ENCODE measurements at regions not wholly inside any gene's neighbourhood (a gene's known extent, or its start where the extent isn't known, plus 50 kb on each side); places are given as distances from the start of the nearest gene placed in this dataset.

DNA sequence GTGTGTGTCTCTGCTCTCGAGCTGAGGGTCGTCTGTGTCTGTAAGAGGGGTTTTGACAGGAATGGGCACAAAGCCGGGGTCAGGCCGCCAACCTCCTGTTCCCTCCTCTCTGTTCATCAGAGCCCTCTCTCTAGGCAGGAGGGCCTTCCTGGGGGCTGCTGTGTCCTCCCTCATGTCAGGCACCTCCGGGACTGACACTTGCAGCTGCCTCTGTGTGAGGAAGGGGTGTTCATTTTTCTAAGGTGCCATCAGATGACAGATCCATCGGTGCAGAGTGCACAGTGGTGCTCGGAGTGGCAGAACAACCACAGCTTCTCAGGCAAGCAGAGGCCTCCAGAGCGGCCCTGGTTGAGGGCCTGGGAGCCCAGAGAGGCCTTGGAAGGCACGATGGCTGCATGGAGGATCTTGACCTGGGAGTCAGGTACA lies 265.4 kb upstream of the B3GAT1 start:
- no peak for DNase-seq

DNA sequence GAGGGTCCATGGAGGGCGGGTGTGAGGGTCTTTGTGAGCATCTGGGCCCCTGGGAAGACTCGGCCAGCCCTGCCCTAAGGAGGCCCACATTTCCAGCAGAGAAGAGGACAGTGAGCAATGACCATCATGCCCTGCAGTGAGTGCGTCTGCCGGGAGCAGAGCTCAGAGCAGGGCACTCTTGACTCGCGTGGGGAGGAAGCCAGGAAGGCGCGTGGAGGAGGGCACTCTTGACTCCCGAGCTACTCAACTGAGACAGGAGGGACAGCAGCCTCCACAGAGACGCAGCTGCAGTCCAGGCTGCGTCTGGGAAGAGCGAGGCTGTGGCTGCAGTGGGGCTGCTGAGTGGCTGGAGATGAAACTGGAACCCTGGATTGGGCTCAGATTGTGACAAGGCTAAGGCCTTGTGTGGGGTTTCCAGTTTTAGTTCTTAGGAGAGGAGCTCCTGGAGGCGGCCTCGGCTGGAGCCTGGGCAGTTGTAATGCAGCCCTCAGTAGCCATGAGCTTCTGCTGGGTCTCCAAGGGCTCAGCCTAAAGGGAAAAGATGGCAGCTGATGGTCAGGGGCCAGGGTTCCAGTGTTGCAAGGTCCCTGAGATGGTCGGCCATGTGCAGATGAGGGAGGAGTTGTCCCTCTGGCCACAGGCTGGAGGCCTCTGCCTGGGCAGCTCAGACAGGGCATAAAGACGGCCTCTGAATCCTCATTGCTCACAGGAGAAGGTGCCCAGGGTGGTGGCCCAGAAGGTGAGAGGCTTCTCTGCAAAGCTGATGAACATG lies 264.7 kb upstream of the B3GAT1 start:
- no peak for DNase-seq

DNA sequence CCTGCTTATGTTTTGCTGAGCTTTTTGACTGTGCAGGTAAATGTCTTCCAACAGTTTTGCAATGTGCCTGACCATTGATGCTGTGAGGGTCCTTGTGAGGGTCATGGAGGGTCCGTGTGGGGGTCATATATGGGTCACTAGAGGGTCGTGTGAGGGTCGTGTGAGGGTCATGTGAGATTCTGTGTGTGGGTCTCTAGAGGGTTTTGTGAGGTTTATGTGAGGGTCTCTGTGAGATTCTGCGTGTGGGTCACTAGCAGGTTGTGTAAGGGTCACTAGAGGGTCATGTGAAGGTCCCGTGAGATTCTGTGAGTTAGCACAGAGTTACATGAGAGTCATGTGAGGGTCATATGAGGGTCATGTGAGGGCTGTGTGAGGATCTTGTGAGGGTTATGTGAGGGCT lies 263.9 kb upstream of the B3GAT1 start:
- no peak for DNase-seq

DNA sequence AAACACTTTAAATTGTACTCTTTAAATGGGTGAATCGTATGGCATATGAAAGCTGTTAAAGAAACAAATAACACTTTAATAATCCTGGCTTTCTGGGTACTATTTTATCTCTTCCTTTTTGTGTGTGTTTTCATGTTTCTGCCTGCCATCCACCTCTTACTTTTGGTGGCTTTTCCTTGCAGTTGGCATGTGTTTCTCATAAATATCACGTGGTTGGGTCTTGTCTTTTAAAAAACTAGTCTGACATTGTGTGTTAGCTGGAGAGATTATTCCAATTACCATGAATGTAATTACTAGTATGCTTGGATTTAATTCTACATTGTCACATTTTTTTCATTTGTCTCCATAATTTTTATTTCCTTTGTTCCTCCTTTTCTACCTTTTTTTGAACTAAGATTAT lies 262.9 kb upstream of the B3GAT1 start:
- no peak for DNase-seq

DNA sequence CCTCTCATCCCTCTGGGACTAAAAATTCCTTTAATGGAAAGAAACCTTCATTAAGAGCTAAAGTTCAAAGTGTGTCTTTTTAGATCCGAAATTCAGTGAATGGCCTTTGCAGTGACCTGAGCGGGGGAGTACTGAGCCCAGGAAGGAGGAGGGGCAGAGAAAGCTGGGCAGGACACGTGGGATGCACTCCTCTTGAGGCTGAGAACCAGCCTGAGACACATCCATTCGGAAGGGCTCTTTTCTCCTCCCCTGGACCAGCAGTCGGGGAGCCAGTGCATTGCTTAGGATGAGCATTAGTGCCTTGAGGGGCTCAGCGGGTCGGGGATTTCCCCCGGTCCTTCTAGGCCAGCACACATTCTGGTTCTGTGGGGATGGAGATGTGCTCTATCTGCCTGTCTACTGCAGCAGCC lies 258.9 kb upstream of the B3GAT1 start:
- no peak for DNase-seq

DNA sequence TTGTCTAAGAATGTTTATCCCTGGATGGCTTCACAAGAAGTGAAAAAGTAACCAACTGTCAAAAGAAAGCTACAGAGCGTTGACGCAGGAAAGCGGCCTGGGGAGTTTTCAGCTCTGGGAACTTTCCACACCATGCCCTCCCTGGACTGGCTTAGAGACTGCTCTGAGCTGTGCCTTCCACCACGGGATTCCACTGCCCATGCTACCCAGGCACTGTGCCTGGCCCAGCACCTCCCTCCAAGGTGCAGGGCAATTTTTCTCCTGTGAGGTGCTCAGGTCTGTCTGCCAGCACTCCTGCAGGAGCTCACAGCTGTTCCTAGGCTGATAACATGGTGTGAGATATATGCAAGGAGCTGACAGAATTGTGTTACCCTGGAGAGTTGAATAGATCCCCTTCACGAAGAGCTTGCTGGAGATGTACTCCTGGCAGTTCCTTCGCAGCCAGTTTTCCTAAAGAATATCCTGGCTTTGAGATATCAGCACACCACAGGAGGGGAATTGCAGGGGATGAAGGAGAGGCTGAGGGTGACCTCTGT lies 258.3 kb upstream of the B3GAT1 start:
- no peak for DNase-seq

DNA sequence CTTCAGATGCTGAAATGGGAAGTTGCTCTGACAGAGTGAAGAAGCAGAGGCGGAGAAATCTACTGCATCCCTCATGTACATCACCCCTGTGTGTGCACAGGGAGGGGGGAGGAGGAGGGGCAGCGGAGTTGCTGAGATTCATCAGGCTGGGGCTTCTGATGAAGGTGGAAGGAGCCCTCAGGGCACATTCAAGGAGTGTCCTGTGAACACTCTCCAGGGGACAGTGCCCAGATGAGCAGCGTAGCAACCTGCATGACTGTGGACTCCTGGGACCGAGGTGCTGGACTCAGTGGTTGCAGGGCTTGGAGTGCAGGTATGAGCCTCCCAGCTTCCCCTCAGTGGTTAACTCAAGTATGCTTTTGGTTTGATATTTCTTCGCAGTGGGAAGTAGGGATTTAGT lies 257.8 kb upstream of the B3GAT1 start:
- DNase-seq, result no peak

DNA sequence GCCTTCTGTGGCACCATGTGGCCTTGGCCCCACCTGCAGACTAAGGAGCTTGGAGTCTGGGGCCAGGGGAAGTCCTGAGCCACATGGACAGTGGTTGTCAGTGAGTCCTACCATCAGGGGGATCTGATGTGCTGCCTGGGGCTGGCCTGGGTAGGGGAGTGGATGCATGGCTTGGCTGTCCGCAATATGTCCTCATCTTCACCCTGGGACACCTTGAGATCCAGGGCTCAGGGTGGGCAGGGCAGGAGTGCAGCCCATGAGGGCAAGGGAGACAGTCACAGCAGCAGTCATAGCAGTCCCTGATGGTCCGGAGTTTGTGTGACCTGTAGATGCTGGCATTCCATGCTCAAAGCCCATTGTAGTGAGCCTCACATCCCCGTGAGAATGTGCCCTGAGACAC lies 256.8 kb upstream of the B3GAT1 start:
- DNase-seq, result no peak

DNA sequence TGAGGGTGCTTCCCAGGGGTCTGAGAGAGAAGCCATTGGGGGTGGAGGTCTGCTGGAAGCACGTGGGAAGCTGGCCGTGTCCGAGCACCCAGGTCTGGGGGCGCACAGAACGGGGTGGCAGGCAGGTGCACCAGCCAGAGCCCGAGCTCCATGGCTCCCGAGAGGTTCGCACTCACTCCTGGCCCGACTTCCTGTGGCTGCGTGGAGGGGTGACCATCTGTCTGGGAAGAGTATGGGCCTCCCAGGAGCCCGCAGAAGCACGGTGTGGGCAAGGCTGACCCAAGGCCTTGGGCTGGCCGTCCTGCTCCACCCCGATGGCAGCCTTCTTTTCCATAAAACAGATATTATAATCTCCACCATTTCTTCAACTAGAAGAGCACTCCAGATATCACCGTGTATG lies 256.0 kb upstream of the B3GAT1 start:
- no peak for DNase-seq

DNA sequence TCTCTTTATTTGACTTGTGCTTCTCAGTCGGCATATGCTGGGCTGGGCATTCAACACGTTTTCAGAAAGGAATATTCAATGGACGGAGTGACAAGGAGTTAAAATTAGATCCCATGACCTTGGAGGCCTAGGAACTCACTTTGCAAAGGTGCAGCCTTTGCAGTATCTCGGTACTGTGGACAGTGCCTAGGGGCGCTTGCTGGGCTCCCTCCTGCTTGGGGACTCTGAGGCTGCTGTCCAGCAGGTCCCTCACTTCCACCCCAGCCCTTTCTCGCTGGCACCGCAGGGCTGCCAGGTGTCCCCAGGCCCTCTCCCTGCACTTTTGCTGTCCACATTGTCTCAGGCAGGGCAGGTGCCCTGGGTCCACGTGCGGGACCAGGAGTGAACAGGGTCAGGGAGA lies 255.5 kb upstream of the B3GAT1 start:
- DNase-seq, result no peak

DNA sequence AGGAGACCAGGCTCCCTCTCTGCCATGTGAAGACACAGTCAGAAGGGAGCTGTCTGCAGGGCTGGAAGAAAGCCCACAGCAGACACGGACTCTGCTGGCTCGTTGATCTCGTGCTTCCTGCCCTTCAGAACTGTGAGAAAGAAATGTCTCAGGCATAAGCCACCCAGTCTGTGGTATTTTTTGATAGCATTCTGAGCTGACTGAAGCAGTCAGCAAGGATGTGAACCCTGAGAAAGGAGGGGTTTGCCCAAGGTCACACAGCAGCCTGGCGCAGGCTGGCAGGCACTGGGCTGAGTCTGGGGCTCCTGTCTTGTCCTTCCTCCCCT lies 255.1 kb upstream of the B3GAT1 start:
- no peak for DNase-seq

DNA sequence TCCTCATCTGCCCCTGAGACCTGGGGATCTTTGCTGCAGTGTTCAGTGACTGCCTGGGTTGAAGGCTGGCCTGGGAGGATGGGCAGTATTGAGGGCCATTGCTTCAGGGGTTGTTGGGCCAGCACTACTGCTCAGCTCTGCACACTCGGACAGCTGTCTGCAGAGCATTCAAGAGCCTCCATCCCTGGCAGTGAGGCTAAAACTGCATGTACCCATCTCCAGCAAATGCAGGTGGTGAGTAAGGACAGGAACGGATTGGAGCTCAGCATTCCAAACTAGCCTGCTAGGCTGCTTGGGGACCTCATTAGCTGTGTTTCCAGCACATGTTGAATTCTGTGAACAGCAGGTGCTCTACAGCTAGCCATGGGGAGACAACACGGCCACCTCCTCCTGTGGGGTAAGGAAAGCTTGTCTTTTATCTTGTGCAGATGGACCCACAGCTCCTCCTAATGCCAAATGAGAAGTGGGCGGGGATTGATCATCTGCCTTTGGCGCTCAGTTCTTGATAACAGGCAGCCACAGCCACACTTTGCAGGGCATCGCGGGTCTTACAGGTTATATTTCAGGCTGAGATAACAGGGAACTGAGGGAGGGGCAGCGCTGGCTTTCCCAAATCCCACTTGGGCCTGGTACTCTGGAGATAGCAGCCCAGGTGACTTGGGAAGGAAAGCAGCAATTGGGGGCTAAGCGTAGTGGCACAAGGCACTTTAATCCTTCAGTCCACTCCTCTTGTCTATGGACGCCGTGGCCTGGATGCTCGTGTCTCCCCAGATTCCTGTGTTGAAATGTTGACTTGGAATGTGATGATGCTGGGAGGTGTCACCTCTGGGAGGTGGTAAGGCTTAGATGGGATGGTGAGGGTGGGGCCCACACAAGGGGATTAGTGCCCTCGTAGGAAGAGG lies 254.5 kb upstream of the B3GAT1 start:
- DNase-seq, result no peak

DNA sequence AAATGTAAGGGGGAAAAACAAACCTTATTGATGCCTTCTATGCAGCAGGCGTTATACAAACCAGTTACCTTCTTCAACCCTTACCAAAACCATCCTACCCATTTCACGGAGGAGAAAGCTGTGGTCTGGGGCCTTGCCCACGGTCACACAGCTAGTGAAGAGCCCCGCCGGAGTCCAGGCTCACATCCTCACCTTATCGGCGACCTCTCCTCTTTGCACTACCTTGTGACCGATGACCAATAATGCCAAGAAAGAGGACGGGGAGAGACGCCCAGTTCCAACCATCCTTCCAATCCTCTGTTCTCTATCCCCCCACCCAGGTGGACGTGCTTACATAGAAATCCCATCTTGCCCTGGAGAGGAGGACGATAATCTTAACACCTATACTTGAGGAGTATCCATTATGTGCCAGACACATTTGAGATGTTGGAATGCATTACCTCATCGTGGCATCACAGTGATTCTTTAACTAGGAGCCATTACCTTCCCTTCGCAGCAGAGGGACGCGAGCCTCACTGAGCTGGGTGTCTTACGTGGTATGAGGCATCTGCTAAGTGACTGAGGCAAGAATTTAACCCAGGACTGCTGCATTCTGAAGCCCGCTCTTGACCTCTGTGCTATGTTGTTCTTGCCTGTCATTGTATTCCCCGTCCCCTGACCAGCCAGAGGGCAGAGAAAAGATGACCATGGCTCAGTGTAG lies 253.7 kb upstream of the B3GAT1 start:
- DNase-seq, result no peak

DNA sequence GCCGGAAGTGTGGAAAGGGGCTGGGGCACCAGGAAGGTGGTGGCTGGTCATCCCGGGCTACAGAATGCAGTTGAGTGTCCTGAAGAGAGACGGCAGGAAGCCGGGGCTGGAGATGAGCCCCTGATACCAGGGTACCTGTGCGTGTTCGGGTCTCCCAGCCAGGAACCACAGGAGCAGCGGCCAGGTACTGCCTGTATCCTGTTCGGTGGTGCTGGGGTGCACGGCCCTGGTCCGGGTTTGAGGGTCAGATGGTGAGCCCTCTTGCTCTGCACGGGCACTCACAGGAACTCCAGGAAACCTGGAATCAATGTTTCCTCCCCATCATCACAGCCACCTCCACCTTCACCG lies 253.1 kb upstream of the B3GAT1 start:
- no peak for DNase-seq

DNA sequence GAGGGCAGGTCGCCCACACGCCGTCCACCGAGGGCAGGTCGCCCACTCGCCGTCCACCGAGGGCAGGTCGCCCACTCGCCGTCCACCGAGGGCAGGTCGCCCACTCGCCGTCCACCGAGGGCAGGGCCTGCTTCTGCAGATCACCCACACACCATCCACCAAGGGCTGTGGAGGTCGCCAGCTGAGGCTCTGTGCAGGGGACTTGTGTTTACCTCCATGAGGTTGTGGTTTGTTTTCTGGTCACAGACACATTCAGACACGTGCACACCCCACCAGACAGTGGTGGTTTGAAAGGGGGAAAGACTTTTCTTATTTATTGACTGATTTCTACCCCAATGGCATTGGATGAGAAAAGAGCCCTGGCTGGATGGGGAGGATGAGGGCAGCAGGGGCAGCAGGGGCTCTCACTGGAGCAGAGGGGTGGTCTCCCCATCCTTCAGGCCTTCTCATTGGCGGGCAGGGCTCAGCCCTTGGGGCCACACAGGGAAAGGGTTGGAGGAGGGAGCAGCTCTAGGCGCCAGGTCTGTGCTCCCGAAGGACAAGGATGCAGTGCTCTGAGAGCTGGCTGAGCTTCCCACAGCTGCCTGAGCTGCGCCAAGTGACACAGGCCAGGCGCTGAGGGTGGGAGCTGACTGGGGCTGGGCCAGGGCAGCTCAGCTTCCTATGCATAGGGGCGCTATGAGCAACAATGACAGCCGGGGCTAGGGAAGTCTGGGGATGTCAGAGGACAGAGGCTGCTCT lies 252.6 kb upstream of the B3GAT1 start:
- DNase-seq, result no peak

DNA sequence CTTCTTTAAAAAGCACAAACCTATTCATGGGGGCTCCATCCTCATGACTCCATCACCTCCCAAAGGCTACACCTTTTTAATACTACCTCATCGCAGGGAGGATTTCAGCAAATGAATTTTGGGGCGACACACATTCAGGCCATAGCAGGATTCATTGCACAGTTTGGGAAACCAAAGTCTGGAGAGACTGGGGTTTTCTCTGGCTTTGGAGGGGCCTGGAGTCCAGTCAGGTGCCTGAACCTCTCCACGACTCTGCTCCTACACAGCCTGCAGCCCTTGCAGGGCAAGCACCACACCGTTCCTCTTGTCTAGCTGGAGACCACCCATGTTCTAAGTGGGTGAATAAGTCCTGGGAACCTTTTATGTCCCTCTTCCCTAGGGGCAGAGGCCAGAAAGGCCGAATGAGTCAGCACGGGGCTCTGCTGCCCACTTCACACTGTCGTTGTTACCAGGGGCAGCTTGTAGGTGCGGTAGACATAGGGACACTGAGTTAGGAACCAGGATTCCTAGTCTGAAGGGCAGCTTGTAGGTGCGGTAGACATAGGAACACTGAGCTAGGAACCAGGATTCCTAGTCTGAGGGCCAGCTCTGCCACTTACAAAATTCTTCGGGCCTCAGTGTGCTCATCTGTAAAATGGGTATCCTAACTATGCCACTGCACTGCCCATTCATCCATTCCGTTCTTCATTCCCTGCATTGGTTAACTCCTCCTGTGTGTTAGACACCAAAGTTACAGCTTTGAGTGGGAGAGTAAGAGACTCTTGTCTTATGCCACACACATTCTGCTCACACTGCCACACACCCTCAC lies 251.7 kb upstream of the B3GAT1 start:
- no peak for DNase-seq

DNA sequence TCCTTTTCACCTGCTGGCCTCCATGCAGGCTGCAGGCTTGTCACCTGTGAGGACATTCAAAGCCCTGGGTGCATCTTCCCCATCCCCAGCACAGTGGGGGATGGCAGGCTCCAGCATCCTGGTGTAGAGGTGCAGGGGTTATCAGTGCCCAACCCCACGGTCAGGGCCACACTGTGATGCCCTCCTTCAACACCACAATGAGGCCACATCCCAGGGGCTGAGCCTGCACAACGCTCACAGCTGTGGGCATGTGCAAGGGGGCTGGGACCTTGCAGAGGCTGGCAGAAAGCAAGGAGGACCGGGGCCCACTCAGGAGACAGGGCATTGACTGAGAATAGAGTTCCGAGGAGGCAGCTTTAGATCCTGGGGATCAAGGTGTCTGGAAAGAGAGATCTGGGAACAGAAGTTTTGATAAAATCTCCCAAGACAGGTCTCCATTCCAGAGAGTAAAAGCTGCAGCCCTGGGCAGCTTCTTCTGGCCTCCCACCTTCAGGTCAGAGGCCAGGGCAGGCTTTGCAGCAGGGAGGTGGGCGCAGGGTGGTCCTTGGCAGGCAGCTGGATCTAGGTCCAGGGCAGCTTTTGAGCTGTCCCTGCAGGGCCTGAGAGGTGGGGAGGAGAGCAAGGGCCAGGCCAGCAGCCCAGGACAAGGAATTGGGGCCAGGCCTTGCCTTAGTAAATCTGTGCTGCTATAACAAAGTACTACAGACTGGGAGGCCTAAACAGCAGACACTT lies 250.8 kb upstream of the B3GAT1 start:
- no peak for DNase-seq

DNA sequence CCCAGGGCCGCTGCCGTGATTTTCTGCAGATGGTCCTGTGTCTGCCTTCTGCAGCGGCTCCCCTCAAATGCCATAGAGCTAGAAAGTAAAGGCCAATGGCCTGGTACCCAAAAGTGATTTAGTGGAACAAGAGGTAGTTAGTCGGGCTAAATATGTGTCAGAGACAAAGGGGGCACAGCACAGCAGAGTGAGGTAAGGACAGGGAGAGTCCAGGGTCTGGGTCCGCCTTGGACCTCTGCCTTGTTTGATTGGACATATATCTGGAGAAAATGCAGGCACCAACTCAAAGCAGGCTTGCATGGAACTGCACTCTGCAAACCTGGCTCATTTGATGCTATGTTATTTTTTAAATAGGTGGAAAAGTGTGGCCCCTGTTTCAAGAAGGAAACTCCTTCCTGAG lies 249.6 kb upstream of the B3GAT1 start:
- DNase-seq, result no peak

DNA sequence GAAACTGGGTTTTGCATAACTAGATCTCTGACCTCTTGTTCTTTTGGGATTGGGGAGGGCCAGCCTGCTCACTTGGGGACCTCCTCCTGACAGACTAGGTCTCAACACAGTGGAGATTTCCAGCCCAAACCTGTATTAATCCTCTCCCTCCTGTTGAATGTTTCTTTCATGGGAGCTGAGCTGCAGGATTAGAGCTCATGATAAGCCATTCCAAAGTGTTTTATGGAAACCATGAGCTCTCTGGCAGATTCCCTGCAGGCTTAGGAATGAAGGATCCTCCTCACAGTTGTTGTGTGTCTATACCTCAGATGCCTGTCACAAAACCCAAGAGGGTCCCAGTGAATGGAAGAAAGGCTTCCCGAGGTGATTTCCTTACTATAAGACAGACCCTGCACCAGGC lies 248.4 kb upstream of the B3GAT1 start:
- no peak for DNase-seq

DNA sequence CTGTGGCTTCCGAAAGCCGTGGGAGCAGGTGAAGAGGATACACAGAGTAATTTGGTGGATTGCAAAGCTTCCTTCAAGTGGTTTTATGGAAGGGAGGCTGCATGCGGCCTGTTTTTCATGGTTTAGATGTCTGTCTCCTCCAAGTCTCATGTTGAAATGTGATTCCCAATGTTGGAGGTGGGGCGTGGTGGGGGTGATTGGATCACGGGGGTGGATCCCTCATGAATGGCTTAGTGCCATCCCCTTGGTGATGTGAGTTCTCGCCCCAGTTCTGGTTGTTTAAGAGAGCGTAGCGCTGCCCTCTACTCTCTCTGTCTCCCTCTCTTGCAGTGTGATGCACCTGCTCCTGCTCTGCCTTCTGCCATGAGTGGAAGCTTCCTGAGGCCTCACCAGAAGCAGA lies 247.8 kb upstream of the B3GAT1 start:
- DNase-seq, result no peak

DNA sequence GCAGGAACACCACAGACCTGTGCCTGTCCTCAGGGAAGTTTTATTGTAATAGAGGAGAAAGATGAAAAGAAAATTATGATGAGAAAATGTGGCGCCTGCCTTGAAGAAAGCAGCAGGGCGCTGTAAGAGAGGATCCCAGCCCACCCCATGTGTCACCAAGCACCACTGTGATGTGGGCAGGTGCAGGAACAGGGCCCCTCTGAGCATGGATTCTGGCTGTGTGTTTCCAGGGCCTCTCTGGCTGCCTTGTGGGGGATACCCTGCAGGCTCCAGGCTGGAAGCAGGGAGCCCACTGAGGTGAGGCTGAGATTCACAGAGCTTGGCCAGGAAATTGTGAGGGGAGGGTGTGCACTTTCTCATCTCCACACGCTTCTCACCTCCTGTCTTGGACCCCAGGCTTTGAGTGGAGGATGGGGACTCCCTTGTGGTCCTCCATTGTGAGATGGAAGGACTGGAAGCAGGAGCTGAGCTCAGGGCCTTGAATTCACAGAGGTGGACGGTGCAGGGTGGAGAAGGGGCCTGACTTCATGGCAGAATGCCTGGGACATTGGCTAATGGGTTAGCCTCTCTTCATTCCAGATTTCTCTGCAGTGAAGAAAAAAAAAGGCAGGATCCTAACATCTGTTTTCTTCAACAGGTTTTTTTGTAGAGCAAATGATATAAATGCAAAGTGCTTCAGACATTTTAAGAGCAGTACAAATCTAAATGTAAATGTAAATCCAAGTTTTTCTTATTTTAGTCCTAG lies 246.6 kb upstream of the B3GAT1 start:
- DNase-seq, result no peak

All from NCI-H446 treated with DMSO at 0.1 percent for 48 hours (cell line).